K562 (cell line): ENCODE measurements at regions not wholly inside any gene's neighbourhood (a gene's known extent, or its start where the extent isn't known, plus 50 kb on each side); places are given as distances from the start of the nearest gene placed in this dataset.
A peak's percentile ranks its signal among the peaks of the same experiment; 100 is the strongest.

Source experiments
- BCL6 ChIP-seq: fragments of 250-450 bp; sonication (Bioruptor Pico); IDR thresholded peaks from 2 replicates; pipeline ENCODE4 v1.4.0; 2020
- BRD4 ChIP-seq: fragments of 200-600 bp; sonication (generic); IDR thresholded peaks from 2 replicates; pipeline ENCODE4 v1.6.1; 2017; ENCODE audit warnings: inconsistent platforms
- CBX5 ChIP-seq: IDR thresholded peaks from 2 replicates; pipeline ENCODE4 v1.6.1; 2014; ENCODE audit warnings: low read depth, borderline replicate concordance
- E2F5 ChIP-seq: sonication (generic); formaldehyde crosslinking; IDR thresholded peaks from 2 replicates; pipeline ENCODE4 v1.8.0; 2022; ENCODE audit warnings: mild to moderate bottlenecking, missing genetic modification reagents
- EP300 ChIP-seq: IDR thresholded peaks from 2 replicates; pipeline ENCODE4 v1.6.1; 2012; ENCODE audit warnings: low read length, improper control_type of control experiment
- ILK ChIP-seq: fragments of 450-650 bp; IDR thresholded peaks from 2 replicates; pipeline ENCODE4 v1.6.1; 2016; ENCODE audit warnings: missing genetic modification characterization, low read depth, mild to moderate bottlenecking, missing compliant biosample characterization, moderate library complexity, borderline replicate concordance
- KAT2B ChIP-seq: IDR thresholded peaks from one replicate; pipeline ENCODE4 v1.6.1; 2012; ENCODE audit warnings: low read depth, mild to moderate bottlenecking, control low read depth, inconsistent platforms, low read length, moderate library complexity
- KDM4B ChIP-seq, 2 experiments: fragments of 450-650 bp in 1 of 2; sonication (generic) in 1 of 2; IDR thresholded peaks; 2 replicates each; pipeline ENCODE4 v1.6.1; 2016 to 2017; ENCODE audit warnings: borderline replicate concordance in 2 of 2, antibody characterized with exemption in 1 of 2, low read depth in 1 of 2, mild to moderate bottlenecking in 1 of 2
- POLR2AphosphoS5 ChIP-seq: IDR thresholded peaks from 2 replicates; pipeline ENCODE4 v1.6.1; 2011; ENCODE audit warnings: mild to moderate bottlenecking, low read depth, low read length, moderate library complexity; ENCODE audit not compliant: control insufficient read depth, insufficient read depth
- RBM25 ChIP-seq: fragments of 200-400 bp; formaldehyde crosslinking; IDR thresholded peaks from 2 replicates; pipeline ENCODE4 v1.6.1; 2018; ENCODE audit warnings: low read length, low read depth, moderate library complexity; ENCODE audit not compliant: severe bottlenecking
- SAP30 ChIP-seq: fragments of 200-600 bp; sonication (generic); IDR thresholded peaks from 2 replicates; pipeline ENCODE4 v1.6.1; 2012; ENCODE audit warnings: borderline replicate concordance, low read depth, mild to moderate bottlenecking, moderate library complexity, low read length, control low read depth, inconsistent platforms; ENCODE audit not compliant: insufficient read depth, poor library complexity, severe bottlenecking
- USF1 ChIP-seq: sonication (generic); formaldehyde crosslinking; IDR thresholded peaks from 2 replicates; pipeline ENCODE4 v1.9.0; 2022; ENCODE audit warnings: mild to moderate bottlenecking, missing genetic modification reagents
- XRCC5 ChIP-seq: fragments of 200-400 bp; formaldehyde crosslinking; IDR thresholded peaks from 2 replicates; pipeline ENCODE4 v1.6.1; 2017; ENCODE audit warnings: low read depth, mild to moderate bottlenecking, low read length
- ZNF239 ChIP-seq: fragments of 250-450 bp; sonication (Bioruptor Pico); IDR thresholded peaks from 2 replicates; pipeline ENCODE4 v1.4.0; 2020; ENCODE audit warnings: mild to moderate bottlenecking
- ZNF609 ChIP-seq: sonication (generic); formaldehyde crosslinking; IDR thresholded peaks from 2 replicates; pipeline ENCODE4 v1.8.1; 2023; ENCODE audit warnings: missing genetic modification reagents, mild to moderate bottlenecking, borderline replicate concordance
- ZNF76 ChIP-seq: fragments of 250-450 bp; sonication (Bioruptor Pico); IDR thresholded peaks from 2 replicates; pipeline ENCODE4 v1.4.0; 2020; ENCODE audit warnings: mild to moderate bottlenecking, moderate library complexity, borderline replicate concordance
- TF ChIP-seq, protein P1 (sequence below), 2 experiments: fragments of 150-350 bp in 1 of 2; IDR thresholded peaks; 2 replicates each; pipeline ENCODE4 v1.6.1; 2012 to 2016; ENCODE audit warnings: low read depth in 2 of 2, low read length in 2 of 2, mild to moderate bottlenecking in 1 of 2, moderate library complexity in 1 of 2

DNA sequence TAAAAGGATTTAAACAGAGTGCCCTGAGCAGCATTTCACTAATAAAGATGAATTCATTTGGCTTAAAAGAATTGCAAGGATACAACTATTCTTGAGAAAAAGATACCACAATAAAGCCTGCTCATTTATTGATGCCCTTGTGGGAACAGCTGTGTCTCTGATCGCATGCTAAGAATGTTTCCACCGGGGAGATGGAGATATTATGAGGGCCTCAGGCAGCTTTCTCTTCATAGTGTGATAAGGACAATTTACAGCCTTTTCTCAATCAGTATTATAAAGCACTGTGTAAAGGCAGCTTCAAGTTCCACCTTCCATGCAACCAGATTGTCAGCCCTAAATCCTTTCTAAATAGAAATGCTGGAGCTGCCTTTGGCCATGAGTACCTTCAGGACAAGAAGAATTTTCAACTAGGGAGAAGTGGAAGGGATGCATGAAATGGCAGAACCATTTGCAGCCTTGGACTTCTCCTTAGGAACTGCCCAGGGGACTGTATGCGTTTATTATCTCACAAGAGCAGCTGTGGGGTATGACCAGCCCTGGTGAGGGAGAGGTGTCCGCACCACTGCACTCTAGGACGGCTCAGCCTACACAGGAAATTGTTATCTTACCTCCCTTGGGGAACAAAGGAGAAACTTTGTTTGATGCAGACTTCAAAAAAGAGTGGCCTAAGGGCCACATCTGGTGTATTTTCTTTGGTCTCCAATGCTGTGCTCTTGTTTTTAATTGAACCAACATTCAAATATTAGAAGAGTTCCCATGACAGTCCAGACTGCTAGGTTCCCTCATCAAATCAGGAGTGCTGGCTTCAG, 116.9 kb upstream of the PCGF5 start (continued):
- TF ChIP-seq, protein P1, sequence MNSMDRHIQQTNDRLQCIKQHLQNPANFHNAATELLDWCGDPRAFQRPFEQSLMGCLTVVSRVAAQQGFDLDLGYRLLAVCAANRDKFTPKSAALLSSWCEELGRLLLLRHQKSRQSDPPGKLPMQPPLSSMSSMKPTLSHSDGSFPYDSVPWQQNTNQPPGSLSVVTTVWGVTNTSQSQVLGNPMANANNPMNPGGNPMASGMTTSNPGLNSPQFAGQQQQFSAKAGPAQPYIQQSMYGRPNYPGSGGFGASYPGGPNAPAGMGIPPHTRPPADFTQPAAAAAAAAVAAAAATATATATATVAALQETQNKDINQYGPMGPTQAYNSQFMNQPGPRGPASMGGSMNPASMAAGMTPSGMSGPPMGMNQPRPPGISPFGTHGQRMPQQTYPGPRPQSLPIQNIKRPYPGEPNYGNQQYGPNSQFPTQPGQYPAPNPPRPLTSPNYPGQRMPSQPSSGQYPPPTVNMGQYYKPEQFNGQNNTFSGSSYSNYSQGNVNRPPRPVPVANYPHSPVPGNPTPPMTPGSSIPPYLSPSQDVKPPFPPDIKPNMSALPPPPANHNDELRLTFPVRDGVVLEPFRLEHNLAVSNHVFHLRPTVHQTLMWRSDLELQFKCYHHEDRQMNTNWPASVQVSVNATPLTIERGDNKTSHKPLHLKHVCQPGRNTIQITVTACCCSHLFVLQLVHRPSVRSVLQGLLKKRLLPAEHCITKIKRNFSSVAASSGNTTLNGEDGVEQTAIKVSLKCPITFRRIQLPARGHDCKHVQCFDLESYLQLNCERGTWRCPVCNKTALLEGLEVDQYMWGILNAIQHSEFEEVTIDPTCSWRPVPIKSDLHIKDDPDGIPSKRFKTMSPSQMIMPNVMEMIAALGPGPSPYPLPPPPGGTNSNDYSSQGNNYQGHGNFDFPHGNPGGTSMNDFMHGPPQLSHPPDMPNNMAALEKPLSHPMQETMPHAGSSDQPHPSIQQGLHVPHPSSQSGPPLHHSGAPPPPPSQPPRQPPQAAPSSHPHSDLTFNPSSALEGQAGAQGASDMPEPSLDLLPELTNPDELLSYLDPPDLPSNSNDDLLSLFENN (IDR thresholded peaks at IDR 0.05; ENCODE audit: low read depth in 2 of 2, low read length in 2 of 2), result peak in 1 of 2 experiments; percentile 48; a peak in 1 of 4 replicates
- TF ChIP-seq CBX5 (no peak), SAP30 (no peak), ZNF239 (CRISPR knock-in tag) (no peak), RBM25 (no peak), XRCC5 (no peak), E2F5 (CRISPR knock-in tag) (no peak), KDM4B (IDR thresholded peaks at IDR 0.05; ENCODE audit: borderline replicate concordance in 2 of 2, low read depth in 1 of 2) (no peak), BRD4 (no peak), BCL6 (no peak), POLR2AphosphoS5 (peak; percentile 53; the same call in 1 of the 2 replicates), KAT2B (no peak), ILK (tag) (no peak), ZNF76 (no peak), USF1 (no peak), EP300 (peak; percentile 83), ZNF609 (no peak)
